ENCODE measurements at regions not wholly inside any gene's neighbourhood (a gene's known extent, or its start where the extent isn't known, plus 50 kb on each side); places are given as distances from the start of the nearest gene placed in this dataset.

- intact Hi-C loops (cut with micrococcal nuclease), result no loop called here
Observed at GRCh38 chr14:49527221-49527620, 59.0 kb downstream of the RPS29 start.

- intact Hi-C loops (cut with micrococcal nuclease), result no loop called here
Observed at GRCh38 chr14:49526101-49526500, 60.1 kb downstream of the RPS29 start.

- intact Hi-C loops (cut with micrococcal nuclease), result no loop called here
Observed at GRCh38 chr14:49516286-49516685, 69.9 kb downstream of the RPS29 start.

DNA sequence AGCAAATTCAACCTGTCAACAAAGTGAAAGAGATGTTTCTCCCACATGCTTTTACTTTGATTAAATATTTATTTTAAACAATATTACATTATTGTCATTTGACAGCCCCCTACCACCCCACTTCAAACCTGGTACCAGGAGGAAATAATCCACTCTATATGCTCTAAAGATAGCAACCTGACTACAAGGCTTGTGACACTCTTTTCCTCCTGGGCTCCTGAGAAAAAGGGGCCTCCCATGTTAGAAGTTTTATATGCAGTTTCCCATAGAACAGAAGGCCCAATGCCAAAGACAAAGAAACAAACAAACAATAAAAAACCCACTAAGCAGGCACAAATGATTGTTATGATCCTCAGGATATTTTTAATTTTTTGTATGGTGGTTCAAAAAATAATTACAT is 73.6 kb downstream of the RPS29 start:
- intact Hi-C loops (cut with micrococcal nuclease), result no loop called here

DNA sequence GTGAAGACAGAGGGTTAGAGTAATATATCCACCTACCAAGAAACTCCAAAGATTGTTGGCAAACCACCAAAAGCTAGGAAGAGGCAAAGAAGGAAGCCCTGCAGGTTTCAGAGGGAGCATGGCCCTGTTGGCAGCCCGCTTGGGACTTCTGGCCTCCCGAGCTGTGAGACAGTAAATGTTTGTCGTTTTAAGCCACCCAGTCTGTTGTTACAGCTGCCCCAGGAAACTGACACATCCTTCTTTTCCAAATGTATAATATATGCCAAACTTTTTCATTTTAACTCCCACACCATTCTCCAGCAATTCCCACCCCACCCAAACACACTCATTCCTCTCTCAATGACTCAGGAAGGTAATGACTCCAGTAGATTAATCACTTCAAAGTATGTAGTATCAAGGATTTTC is 74.0 kb downstream of the RPS29 start:
- intact Hi-C loops (cut with micrococcal nuclease), result no loop called here

- intact Hi-C loops (cut with micrococcal nuclease), result no loop called here
Observed at GRCh38 chr14:49508124-49508523, 78.1 kb downstream of the RPS29 start.

GRCh38 chr14:49506650-49507049 is 79.5 kb downstream of the RPS29 start:
- intact Hi-C loops (cut with micrococcal nuclease), result no loop called here

- intact Hi-C loops (cut with micrococcal nuclease), result no loop called here
Observed at GRCh38 chr14:49505041-49505766, 81.0 kb downstream of the RPS29 start.

- intact Hi-C loops (cut with micrococcal nuclease), result loop anchor here (1.0 kb wide), 1 partner anchor 36 kb away; no protein-coding TSS in a partner anchor
Observed at GRCh38 chr14:49497725-49498348, 88.3 kb downstream of the RPS29 start.

DNA sequence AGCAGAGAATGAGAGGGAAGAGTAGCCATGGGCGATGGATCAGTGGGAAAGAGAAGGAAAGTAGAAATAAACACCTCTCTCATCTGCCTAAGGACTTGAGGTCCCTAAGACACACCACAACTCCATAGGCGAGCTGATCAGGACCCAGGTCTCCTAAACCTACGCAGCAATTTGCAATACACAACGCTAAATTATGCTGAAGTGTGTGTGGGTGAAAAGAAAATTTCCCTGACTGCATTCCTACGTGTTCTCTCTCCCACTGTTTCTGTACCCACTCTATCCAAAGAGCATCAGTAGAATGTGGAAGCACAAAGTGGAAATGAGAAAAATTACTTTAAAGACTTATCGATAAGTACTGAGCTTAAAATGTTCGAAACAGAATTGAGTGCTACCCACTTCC is 88.9 kb downstream of the RPS29 start:
- intact Hi-C loops (cut with micrococcal nuclease), result loop anchor here (1.0 kb wide), 1 partner anchor 35 kb away; no protein-coding TSS in a partner anchor

DNA sequence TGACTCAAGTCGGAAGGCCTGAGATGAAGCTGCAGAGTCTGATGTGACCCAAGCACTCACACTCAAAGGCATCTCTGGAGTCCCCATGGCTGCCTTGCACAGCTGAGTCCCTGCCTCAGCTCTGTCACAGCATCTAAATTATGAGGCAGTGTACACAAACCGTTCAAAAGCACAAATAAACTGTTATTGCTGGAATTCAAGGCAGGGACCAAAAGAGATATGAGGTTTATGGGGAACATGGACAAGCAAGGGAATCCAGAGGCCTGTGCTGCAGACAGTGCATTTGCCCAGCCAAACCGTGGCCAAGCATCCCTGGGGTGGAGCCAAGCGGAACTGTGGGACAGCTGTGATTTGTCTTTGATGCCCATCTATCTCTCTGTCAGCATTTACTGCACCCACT is 91.3 kb downstream of the RPS29 start:
- intact Hi-C loops (cut with micrococcal nuclease), result no loop called here

GRCh38 chr14:49493557-49493956 is 92.6 kb downstream of the RPS29 start:
- intact Hi-C loops (cut with micrococcal nuclease), result no loop called here

DNA sequence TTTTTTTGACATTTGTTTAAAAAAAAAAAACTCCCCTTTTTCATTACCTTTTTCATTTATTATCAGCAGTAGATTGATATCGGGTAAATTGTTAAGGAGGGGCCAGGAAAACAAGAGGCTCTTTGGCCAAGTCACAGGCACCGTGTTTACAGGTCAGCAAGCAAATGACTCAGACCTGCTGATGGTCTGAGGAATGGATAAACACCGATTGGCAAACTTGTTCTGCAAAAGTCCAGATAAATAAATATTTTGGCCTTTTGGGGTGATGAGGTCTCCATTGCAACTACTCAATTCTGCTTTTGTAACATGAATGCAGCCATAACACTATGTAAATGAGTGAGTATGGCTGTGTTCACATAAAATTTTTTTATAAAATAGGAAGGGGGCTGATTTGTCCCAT is 94.0 kb downstream of the RPS29 start:
- intact Hi-C loops (cut with micrococcal nuclease), result no loop called here

DNA sequence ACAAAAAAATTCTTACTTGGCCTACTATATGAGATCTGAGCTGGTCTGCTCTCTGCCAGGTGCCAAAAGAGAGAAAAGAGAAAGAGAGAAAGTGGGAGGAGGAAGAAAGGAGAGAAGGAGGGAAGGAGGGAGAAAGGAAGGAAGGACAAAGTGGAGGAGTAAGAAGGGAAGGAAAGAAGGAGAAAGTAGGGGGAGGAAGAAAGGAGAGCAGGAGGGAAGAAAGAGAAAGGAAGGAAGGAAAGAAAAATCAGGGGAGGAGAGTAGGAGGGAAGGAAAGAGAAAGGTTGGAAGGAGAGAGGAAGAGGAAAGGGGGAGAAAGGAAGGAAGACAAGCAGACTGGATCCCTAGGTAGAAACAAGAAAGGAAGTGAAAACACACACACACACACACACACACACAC is 96.8 kb downstream of the RPS29 start:
- intact Hi-C loops (cut with micrococcal nuclease), result no loop called here

DNA sequence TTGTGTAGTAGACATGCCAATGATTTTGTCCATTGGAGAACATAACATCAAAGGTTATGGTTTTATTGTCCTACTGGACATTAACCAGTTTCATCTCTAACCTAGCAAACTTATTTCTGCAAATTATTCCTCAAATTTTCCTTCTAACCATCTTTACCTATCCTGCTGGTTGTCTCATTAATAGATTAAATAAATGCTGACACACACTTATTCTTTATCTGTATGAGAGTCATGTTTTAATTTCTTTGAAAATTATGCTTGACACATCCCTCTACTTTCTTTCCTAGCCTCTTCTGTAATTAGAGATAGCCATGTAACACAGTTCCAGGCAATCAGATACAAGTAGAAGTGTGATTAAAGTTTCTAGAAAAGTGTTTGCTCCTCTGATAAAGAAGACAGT is 98.9 kb downstream of the RPS29 start:
- intact Hi-C loops (cut with micrococcal nuclease), result no loop called here

GRCh38 chr14:49485290-49485689 is 100.9 kb downstream of the RPS29 start:
- intact Hi-C loops (cut with micrococcal nuclease), result no loop called here

DNA sequence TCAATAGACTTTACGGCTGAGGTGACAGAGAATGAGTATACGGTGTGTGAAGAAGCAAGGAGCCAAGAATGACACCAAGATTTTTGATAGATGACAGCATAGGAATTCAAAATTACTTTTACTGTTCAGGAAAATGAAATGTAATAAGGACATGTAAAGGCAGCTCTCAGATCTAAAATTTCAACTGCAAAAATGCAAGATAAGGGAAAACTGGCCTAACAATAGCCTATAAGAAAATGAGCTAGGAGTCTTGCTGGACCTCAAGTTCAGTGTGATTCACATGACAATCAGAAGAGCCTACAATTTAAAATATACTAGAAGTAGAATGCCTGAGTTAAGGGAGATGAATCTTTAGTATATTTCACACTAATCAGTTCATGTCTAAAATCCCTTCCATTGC is 102.0 kb downstream of the RPS29 start:
- intact Hi-C loops (cut with micrococcal nuclease), result no loop called here

DNA sequence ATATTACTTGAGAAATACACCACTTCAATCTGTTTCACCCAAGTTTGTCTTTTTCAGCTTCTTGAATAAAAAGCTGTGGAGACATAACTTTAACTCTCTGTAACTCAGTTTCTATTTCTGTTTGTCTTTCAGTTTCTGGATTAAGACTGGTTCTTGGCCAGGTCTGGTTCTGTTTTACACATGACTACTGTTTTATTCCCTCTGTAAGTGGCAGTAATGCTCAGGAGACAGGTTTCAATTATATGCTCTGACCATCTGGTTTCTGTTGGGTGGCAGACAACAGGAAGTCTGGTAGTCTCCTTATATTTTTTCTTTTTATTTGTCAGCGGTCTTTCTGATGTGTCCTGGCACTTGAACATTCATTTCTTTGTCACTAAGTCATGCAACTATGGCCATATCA is 102.9 kb downstream of the RPS29 start:
- intact Hi-C loops (cut with micrococcal nuclease), result no loop called here

DNA sequence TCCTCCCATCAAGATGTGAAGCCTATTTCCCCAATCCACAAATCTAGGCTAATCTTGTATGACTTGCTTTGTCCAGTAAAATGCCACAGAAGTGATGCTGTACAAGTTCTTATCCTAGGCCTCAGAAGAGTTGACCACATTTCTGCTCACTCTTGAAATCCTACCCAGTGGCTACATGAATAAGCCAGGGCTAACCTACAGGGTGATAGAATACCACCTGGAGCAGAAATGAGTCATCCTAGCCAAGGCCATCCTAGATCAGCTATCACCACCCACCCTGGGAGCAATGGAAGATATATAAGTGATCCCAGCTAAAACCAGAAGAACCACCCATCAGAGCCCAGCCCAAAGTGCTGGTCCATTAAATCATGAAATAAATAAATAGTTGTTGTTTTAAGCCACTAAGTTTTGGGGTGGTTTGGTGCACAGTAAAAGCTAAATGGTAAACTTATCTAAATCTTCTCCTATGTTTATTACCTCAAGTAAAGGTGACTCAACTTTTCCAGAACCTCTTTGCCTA is 105.1 kb downstream of the RPS29 start:
- intact Hi-C loops (cut with micrococcal nuclease), result no loop called here

GRCh38 chr14:49480053-49480760 is 106.0 kb downstream of the RPS29 start:
- intact Hi-C loops (cut with micrococcal nuclease), result no loop called here

DNA sequence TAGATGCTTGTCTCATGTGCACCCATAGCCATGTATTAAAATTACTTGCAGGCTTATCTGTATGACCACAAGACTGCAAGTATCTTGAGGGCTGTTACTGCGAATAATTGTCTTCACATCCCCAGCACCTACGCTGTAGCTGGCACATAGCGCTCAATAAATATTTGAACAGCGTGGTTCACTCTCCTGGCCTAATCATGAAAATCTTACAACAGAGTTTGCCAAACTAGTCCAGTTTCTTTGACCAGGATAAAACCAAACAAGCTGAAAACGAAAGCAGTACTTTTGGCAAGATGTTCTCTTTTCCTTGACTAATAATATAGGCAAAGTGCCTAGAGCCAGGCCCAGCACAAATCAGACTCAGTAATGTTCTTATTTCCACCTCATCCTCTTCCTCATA is 106.7 kb downstream of the RPS29 start:
- intact Hi-C loops (cut with micrococcal nuclease), result no loop called here

- intact Hi-C loops (cut with micrococcal nuclease), result no loop called here
Observed at GRCh38 chr14:49478784-49479183, 107.4 kb downstream of the RPS29 start.

Data from T-helper 2 cell treated with Interferon-gamma antibody and Interleukin-4, amounts not matched to agents 100 ng/mL and 5 ng/mL, for 36 hours (primary cell).